ENCODE measurements at regions not wholly inside any gene's neighbourhood (a gene's known extent, or its start where the extent isn't known, plus 50 kb on each side); places are given as distances from the start of the nearest gene placed in this dataset.

DNA sequence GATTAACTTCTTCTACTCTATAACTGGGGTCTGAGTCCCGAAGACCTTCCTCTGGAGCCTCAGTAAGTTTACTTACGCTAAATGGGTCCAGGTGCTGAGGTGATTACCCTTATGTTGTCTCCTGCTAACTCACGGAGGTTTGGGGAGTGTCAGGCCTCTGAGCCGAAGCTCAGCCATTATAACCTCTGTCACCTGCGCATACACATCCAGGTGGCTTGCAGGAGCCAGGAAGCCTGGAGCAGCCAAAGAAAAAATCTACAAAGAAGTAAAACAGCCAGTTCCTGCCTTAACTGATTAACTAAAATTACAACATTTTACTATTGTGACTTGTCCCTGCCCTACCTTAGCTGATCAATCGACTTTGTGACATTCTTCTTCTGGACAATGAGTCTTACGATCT, 350.7 kb downstream of the GLRX3 start:
- no peak for DNase-seq (ENCODE audit: low read depth)

GRCh38 chr10:130487566-130487965, 351.4 kb downstream of the GLRX3 start:
- DNase-seq (ENCODE audit: low read depth) = no peak

DNA sequence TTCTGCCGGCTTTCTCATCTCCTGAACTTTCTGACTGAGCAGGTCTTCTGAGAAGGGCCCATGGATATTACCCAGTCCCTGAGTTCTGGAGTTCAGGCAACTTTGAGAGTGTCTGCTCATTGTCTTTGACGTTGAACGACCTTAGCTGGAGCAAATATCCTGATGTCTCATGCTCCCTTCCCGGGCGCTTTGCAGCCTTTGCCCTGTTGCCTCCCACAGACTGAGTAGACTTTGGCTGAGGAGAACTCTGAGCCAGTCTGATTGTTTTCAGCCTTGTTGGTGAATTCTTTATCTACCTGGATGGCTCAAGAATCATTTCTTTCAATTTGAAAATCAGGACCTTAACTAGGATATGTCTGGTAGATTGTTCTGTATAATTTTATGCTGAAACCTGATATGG, 353.7 kb downstream of the GLRX3 start:
- DNase-seq (ENCODE audit: low read depth) = no peak

GRCh38 chr10:130491011-130491692, 355.0 kb downstream of the GLRX3 start:
- no peak for DNase-seq (ENCODE audit: low read depth)

- no peak for DNase-seq (ENCODE audit: low read depth)
Measured at GRCh38 chr10:130491693-130492050, 355.5 kb downstream of the GLRX3 start.

DNA sequence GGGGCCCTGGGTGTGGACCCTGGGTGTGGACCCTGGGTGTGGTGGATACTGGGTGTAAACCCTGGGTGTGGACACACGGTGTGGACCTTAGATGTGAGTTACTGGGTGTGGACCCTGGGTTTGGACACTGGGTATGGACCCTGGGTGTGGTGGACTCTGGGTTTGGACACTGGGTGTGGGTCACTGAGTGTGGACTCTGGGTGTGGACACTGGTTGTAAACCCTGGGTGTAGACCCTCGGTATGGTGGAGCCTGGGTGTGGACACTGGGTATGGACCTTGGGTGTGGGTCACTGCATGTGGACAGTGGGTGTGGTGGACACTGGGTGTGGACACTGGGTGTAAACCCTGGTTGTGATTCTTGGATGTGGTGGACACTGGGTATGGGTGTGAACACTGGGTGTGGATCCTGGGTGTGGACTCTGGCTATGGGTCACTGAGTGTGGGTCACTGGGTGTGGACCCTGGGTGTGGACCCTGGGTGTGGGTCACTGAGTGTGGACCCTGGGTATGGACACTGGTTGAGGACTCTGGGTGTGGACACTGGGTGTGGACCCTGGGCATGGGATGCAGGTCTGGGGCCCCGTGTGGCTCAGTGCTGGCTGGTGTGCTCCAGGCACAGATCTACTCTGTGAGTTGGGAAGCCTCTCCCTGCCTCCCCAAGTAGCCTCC, 356.2 kb downstream of the GLRX3 start:
- no peak for DNase-seq (ENCODE audit: low read depth)

DNA sequence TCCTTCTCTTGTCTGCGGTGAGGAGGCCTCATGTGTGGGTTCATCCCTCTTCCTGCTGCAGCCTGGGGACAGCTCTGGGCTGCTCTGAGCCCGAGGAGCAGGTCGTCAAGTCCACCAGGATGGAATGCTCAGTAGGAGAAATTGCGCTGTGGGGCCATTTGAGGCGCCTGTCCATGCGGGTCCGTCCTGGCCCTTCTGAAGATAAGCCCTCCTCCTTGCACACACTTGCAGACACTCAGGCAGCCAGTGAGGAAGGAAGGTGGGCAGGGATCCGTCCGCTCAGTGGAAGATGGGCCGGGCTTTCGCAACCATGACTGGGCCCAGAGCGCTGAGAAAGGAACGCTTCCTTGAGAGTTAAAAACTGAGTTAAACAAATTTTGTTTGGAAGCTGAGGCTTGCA, 356.8 kb downstream of the GLRX3 start:
- DNase-seq (ENCODE audit: low read depth) = no peak

GRCh38 chr10:130493446-130494145, 357.4 kb downstream of the GLRX3 start:
- DNase-seq (ENCODE audit: low read depth) = no peak

DNA sequence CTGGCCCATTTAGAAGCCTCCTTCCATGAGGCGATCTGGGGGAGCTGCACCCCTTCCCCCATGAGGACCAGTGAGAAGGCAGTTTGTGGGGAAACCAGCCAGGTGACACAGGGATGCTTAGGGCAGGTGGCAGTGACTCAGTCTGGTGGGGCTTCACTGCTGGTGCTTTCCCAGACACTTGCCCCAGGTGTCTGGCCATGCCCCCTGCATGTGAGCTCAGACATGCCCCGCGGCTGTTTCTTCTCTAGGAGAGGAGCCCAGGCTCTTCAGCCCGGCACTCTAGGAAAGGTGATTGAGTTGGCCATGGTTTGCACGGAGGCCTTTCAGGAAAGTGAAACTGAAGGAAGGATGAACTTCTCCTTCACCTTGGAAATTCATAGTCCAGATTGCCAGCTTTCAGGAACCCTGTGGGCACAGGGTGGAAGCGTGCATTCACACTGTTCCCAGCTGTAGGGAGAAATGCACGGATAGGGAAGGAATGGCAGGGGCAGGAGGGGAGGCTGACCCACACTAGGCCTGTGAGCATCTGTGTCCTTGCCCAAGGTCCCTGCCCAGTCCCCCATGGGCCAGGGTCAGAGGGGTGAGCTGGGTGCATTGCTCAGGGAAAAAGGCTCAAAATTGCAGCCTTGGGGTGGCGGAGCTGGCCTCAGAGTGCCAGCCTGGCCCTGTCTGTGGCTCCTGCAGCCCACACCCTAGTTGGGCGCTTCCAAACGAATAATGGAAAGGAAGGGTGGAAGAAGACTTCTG, 359.1 kb downstream of the GLRX3 start:
- no peak for DNase-seq (ENCODE audit: low read depth)

- no peak for DNase-seq (ENCODE audit: low read depth)
Measured at GRCh38 chr10:130495891-130496636, 359.9 kb downstream of the GLRX3 start.

DNA sequence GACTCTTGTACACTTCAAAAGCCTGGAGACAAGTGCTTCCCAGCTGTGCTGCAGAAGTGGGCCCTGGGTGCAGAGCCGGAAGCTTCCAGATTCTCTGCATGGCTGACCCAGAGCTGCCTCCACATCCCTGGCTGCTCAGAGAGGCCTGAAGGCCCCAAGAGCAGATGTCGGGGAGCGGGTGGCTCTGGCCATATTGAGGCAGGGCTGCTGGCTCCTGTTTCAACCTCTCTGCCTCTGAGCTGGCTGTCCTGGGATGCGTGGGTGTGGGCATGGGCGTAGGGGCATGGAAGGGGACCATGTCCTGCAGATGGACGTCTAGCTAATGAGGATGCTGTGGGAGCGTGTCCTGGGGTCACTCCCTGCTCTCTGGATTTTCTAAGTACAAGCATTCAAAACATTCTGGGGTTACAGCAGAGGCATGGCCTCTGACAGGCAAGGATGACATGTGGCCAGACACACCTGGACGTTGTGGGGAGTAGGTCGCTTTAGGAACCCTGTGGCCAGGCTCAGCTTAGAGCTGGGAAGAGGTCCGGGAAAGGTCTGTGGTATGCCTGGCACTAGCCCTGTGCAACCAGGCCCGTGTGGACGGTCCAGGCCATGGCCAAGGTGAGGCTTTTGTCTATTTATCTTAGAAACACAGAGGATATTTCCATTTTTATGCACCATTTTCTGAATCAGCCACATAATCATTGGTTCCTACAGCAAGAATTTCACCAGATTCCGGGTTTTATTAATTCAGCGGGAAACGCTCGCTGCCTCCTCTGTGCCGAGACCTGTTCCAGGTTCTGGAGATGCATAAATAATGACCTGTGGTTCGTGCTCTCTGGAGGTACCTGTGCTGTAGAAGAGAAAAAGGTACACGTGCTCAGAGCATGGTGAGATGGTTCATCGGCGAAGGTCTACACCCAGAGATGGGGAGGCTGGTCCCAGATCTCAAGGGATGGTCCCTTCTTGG, 361.1 kb downstream of the GLRX3 start:
- no peak for DNase-seq (ENCODE audit: low read depth)

DNA sequence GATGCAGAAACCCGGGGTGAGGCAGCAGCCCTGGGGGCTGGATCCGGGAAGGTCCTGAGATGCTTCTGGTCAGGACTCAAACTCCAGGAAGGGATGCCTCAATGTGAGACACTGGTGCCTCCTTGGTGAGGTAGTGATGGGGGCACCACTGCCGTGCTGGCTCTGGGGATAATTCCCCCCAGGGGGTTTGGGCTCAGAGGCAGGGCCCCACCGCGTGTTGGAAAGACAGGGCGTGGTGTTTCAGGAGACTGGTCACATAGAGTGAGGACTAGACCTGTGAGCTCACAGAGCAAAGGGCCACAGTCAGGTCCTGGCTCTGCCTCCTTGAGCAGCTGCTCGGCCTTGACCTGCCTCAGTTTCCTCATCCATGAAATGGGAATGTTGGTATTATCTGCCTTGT, 361.9 kb downstream of the GLRX3 start:
- DNase-seq (ENCODE audit: low read depth) = no peak

DNA sequence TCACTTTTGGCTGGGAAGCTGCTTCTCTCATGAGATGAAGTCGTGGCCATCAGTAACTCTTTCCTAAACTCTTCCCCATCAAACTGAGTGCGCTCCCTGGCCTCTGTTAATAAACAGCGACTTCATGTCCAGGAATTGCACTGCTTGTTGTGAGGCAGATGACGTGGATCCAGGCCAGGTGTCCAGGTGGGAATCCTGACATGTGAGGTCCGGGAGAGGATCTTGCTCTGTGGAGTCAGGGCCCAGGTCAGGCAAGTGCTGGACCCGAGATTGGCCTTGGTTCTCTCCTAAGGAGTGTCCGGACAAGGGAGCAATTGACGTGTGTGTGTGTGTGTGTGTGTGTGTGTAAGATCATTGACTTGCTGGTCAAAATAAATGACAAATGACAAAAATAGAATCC, 362.7 kb downstream of the GLRX3 start:
- DNase-seq (ENCODE audit: low read depth) = no peak

GRCh38 chr10:130499541-130499940, 363.4 kb downstream of the GLRX3 start:
- no peak for DNase-seq (ENCODE audit: low read depth)

DNA sequence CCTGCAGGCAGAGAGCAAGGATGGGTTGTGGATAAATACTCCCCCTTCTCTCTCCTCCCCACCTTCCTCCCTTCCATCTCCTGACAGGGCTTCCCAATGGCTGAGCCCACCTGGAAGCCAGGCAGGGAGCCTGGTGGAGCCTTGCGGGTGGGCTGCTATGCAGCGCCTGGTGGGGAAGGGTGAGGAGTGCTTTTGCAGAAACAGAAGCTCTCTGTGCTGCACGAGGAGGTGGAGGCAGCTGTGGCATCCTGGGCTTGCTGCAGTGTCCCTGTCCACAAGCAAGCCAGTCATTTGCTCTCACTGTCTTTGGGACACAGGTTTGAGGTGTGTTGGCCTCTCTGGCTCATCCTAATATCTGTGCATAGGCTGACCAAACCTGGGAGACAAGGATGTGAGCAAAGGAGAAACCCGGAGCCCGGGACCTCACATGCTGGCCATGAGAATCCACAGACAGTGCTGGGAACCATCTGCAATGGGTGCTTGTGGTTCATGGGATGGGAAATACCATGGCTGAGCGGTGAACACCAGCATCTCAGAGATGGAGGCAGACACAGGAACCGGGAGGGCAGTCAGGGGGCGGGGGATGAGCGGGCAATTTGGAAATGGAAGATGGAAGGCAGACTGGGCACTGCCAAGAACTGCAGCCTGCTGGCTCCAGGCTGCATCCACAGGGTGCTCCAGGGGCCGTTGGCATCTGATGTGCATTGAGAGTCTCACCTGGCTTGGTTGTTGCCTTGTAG, 364.2 kb downstream of the GLRX3 start:
- DNase-seq (ENCODE audit: low read depth) = no peak

GRCh38 chr10:130507461-130507860, 371.3 kb downstream of the GLRX3 start:
- no peak for DNase-seq (ENCODE audit: low read depth)

- DNase-seq (ENCODE audit: low read depth) = no peak
Measured at GRCh38 chr10:130509881-130510689, 373.9 kb downstream of the GLRX3 start.

GRCh38 chr10:130510755-130511154, 374.6 kb downstream of the GLRX3 start:
- DNase-seq (ENCODE audit: low read depth) = no peak

GRCh38 chr10:130511766-130512165, 375.6 kb downstream of the GLRX3 start:
- no peak for DNase-seq (ENCODE audit: low read depth)

All from fibroblast of the conjunctiva (primary cell).